AML-193 (cell line): ENCODE measurements at regions not wholly inside any gene's neighbourhood (a gene's known extent, or its start where the extent isn't known, plus 50 kb on each side); places are given as distances from the start of the nearest gene placed in this dataset.
"Not testable (repeated sequence)": the region's sequence is repeated elsewhere in the genome, so short reads cannot be mapped to it uniquely, and the experiment has no call there.

ENCODE experiments used
- DNase-seq, 2 experiments: peaks; one replicate each; lab custom pipeline; 2025; lab: John Stamatoyannopoulos, UW

GRCh38 chr18:15061289-15061896 lies 313.4 kb downstream of the ANKRD30B start:
- DNase-seq, result not testable (repeated sequence)

GRCh38 chr18:15066434-15066833 lies 318.5 kb downstream of the ANKRD30B start:
- DNase-seq, result not testable (repeated sequence)

GRCh38 chr18:15071311-15071710 lies 323.3 kb downstream of the ANKRD30B start:
- not testable (repeated sequence) for DNase-seq
